ENCODE measurements at regions not wholly inside any gene's neighbourhood (a gene's known extent, or its start where the extent isn't known, plus 50 kb on each side); places are given as distances from the start of the nearest gene placed in this dataset.

DNA sequence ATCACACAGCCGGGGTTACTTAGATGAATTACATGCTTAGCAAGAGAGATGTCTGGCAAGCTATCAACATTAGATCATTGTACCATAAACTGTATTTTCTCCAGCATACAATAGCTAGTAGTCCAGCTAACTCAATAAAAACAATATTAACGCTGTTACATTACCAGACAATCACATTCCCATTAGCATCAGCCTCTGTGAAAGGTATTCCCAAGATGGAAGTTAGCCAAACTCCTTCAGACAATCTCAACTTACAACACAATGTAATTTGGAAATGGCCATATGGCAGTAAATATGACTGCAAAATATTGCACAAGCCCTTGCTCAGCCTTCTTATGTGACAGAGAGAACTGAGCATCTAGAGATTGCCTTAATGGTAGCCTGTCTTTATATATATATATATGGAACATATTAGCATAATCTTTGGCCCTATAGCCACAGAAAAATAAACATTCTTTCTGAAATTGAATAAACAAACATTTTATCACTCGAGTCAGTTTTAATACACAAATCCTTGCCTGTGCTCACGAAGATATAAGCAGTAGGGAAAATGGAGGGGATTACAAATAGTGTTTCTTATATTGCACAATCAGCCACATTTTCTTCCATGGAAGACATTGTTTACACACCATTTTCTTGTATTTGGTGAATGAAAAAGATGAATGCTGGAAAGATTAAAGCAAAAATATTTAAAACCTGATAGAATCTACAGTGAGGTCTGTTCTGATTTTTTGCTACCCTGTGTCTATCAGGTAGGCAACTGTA lies 1060.5 kb downstream of the DIAPH3 start:
- DNase-seq = no peak

DNA sequence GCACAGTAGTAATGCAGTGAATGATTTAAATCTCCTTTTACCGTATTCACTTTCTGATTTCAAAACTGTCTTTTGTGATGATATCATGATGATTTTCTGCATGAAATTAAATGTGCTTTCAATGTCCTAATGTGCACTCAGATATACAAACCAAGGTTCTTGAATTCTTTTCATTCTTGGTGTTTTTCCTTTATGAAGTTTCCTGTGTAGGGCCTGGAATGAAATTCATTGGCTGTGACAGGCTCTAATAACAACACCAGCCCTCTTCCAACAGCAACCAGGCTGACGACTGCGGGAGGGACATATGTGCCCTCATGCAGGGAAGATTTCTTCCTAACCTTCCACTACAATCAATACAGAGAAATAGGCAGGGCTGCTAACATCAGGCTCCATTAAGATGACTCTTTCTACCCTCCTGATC lies 1052.0 kb downstream of the DIAPH3 start:
- DNase-seq = peak in 3 of 51 donors; percentile 2 to 40 (median 4)

DNA sequence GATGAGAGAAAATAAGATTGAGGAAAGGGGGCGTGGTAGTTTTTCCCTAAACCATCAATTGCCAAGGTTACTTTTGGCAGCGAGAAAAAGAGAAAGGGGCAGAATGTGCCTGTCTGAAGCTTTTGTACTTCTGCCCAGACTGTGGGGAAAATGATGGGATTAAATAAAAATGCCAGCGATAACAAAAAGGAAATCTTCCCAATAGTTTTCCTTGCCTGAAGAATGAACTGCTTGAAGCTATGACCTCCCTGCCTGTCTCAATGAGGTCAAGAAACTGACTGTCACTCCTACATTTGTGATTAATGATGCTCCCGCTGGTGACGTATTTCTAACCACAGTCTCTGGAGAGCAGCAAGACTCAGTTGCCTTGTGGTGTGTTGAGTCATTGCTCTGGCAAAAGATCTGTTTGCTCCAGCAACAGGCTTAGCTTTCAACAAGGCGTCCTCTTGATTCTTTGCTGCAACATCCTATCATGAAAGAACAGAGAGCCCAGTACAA lies 1051.5 kb downstream of the DIAPH3 start:
- peak in 22 of 51 donors; percentile 1 to 77 (median 28) for DNase-seq

DNA sequence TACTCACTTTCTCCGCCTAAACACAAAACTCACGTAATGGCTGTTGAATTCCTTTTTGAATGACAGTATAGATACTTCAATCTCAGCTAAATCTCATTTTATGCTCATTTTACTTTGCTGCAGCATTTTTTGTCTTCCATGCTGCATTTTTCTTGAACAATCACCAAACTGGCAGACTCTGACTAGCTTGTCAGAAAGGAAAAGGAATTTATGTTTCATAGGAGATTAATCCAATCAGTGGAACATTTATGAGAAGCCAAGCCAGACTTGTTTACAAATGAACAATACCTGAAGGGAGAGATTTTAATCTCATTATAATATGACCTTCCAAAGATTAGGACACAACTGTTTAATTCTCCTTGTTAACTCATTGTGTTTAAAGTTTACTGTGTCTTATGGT lies 1044.3 kb downstream of the DIAPH3 start:
- no peak for DNase-seq

DNA sequence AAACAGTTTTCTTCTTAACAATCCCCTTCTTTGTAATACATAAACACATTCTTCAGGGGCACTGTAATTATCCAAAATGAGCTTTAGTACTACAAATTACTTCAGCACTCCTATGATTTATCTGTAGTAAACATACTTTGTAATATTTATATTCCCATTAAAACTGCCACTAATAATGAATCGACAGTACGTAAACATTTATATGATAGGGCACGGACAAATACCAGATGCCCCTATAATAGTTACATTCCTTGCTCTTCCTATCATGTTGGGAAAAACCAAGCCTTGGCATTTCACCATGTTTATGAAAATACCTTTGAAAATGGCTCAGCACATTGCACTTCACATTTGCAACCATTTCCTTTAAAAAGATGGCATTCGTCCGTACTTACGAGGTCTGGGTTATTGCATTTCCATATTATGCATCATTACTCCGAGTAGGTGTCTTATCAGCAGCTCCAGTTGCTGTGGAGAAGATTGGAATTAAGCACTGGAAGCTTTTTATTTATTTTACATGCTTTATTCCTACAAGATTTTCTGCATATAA lies 1043.4 kb downstream of the DIAPH3 start:
- DNase-seq = no peak

DNA sequence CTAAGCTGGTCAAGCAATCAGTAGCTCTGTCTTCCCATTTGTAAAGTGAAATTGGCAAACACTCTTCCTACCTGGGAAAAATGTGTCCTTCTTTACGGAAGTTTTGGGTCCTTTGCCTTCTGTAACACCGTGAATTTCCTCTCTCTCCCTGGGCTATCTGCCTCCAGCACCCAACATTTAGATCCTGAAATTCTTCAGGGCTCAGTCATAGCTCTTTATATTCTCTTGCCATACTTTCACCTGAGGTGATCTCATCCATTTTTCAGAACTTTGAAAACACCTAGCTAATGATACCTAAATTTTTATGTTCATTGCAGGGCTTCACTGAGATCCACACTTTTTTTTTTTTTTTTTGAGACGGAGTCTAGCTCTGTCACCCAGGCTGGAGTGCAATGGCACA lies 1042.2 kb downstream of the DIAPH3 start:
- no peak for DNase-seq

DNA sequence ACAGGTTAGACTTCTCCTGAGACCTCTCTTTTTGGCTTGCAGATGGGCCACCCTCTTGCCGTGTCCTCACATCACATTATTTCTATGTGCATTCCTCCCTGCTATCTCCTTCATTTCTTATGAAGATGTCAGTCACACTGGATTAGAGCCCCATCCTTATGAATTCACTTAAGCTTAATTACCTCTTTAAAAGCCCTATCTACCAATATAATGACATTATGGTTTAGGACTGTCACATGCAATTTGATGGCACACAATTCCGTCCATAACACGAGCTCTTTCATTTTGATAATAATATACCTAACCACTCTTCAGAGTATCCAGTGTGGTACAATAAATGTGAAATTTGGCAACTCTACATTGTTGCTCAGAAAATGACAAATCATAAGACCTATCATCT lies 1037.3 kb downstream of the DIAPH3 start:
- DNase-seq = no peak

DNA sequence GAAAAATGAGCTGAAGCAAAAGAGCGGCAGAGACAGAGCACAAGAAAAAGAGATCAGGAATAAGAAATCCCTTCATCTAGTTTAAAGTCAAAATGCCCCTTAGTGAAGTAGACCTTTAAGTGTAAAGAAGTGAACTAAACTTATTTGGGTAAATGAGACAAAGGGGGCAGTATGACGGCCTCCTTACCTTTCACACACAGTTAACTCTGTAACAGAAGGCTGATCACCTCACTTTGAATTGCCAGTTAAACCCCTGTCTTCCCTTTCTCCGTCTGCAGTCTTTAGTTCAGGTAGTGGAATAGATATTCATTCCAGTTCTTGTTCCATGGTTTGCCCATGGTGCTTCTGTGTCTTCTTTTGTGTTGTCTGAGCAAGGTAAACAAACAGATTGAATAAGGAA lies 1029.8 kb downstream of the DIAPH3 start:
- DNase-seq = no peak

DNA sequence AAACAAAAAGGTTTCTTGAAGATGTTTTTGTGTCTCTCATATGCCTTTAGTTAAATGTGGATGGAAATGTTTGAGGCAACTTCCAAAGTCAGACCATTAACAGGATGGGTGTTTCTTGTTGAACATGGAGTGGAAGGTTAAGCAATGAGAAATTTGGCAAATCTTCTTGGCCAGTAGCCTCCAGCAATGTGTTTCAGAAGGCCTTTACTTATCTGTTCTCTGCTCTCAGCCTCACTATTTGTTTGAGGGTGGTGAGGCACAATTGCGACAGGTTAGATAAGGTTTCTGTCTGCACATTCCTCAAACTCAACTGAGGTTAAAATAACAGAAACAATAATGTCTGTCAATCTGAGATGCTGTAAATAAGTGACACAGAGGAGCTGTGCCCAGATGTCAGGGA lies 1019.0 kb downstream of the DIAPH3 start:
- DNase-seq = no peak

DNA sequence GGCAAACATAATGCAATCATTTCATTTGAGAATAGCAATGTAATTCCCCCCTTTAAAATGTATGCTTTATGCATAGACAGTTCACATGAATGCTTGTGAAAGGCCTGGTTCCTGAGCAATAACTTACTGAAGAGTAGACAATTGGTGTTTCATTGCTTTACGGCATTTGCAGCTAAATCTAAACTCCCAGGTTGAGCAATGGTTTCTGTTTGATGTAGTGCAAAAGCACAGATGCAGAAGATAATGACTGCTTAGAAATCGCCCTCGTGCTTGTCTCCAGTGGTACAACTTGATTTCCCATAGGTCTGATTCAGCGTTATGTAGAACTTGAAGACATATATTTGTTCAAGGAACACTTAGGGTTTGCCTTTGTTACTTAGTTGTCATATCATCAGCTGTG lies 1018.3 kb downstream of the DIAPH3 start:
- no peak for DNase-seq

DNA sequence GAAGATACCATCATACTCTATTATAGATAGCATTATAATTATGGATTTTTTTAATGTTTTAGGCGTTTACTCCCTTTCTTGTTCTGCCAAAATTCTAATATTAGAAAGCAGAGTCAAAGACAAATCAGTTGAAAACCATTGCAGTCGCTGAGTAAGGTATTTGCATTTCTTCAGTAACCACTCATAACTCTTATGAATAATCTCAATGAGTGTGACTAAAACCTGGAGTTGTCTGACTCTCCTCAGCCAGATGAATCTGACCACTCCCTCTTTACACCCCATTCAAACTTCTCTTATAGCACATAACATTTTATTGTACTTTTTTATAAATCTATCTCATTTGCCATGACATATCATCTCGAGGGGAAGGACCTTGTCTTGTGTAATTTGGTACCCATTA lies 1006.5 kb downstream of the DIAPH3 start:
- DNase-seq = no peak

DNA sequence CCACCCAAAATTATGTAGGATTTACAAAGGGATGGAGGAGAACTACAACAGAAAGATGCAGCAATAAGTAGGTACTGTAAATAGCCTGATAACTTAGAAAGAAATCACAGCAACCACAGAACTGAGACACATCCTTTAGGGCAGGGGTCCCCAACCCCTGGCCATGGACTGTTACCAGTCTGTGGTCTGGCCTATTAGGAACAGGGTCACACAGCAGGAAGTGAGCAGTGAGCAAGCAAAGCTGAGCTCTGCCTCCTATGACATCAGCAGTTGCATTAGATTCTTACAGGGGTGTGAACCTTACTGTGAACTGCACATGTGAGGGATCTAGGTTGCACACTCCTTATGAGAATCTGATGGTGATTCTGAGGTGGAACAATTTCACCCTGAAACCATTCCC lies 997.6 kb downstream of the DIAPH3 start:
- DNase-seq = no peak

DNA sequence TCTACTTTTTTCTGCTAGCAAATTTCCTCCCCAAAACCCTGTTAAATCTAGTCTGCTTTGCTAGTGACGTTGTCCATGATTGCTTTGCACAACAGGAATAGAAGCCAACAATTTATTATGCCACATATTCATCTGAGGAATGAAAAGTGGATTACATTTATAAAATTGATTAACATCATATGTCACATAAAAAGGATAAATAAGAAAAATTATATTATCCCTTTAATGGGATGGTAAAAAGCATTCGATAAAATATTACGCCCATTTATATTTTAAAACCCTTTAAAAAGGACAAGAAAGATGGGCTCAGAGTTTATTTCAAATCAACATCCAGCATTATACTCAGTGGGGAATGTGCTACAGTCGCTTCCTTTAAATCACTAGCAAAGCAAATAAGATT lies 991.7 kb downstream of the DIAPH3 start:
- no peak for DNase-seq

DNA sequence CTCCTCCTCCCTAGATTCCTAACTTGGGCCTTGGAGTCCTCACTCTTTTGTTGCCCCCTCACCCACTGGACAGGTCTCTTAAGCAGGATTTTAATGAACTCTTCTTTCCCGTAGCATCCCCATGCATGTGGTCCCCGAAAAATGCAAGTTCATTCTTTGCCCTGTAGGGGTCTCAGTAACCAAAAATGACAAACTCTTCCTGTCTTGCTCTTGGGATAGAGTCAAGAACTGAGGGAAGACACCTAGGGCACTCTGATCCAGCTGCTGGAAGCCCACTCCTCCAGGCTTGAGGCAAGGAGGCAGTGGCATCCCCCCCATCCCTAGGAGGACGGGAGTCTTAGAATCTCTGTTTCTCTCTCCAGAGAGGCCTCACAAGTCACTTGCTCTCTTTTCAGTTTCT lies 987.0 kb downstream of the DIAPH3 start:
- DNase-seq = no peak

DNA sequence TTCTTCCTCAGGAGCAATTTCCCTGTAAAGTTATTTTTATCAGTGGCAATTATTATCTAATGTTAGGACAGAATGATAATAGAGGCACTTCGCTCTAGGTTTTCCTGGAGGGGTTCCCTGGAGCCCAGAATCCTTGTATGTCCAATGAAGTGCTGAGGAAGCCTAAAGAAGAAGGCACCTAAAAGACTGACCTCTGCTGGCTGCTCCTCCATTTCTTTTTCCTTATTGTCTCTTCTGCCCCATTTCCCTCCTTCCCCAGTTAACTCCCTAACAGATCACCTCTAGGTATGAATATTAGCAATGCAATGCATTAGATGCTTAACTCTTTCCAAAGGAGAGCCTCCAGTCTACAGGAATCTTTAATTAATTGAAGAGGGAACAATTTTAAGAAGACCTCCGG lies 985.4 kb downstream of the DIAPH3 start:
- DNase-seq = no peak

DNA sequence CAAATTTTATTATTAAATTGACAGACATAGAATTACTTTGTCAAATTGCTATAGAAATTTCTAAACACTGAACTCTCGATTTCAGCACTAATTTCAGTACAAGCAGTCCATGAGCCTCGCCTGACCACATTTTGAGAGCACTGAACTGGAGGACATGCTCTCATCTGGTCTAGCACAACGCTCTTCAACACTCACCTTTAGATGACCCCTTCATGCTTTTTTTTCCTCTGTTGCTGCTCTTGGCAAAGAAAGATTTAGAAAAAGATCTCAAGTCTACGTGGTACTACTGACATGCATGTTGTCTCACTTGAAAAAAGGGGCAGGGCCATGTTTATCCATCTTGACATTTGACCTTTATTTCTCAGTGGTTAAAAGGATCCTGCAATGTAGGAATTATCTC lies 981.5 kb downstream of the DIAPH3 start:
- DNase-seq = no peak

DNA sequence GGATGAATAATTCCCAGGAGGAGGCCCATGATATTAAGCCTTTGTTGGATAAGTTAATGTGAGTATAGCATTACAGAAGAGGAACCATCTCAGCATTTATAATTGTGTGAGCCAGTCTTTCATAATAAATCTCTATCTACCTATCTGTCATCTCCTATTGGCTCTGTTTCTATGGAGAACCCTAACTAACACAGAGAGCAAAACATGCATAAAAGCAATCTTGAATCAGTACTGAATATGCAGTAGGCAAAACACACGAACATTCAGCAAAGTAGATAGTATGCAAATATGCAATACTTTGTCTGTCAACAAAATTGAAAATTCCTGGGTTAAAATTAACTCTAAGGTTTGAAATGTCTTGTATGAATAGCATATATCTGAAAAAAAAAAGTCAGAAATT lies 966.3 kb downstream of the DIAPH3 start:
- no peak for DNase-seq

DNA sequence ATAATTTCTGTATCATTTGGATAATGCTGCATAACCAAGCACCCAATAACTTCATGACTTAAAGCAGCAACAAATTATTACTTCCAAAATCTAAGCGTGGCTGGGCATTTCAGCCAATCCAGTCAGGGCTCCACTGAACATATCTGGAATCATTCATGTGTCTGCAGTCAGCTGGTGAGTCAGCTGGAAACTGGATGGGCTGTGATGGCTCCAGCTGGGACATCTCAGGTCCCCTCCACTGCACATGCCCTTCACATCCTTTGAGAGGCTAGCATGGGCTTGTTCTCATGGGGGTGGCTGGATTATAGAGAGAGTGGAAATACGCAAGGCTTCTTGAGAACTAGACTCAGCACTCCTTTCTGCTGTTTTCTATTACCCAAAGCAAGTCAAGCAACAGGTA lies 961.9 kb downstream of the DIAPH3 start:
- DNase-seq = no peak

DNA sequence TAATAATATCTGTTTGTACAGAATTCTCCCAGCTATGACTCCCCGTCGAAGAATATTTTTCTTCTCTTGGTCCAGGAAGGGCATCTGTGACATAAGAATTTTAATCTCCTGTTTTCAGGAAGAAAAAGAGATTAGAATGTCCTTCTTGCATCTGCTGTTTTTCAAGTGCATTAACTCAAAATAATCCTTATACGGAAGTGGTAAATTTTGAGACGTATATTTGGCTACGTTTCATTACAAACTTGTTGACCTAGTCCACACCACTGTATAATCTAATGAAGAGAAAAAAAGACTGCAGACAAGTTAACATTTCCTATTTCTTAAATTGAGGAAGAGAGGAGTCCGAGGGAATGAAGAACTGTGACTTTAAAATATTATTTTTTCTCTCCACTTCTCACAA lies 959.9 kb downstream of the DIAPH3 start:
- no peak for DNase-seq

DNA sequence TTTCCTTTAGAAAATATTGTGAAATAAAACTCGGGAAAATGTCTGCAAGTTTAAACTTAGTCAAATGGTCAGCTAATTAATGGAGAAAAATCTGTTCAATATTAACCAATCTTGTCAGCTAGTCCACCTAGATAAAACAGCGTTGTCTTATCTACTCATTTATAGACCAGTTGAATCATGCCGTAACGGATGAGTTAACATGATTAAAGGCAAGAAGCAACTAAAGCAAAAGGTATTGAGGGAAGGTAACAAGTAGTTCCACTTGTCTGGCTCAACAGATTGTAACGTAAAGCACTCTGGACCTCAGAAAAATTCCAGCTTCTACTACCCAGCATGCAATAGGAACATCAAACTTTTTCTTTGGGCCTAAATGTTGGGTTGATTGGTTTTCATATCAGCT lies 958.2 kb downstream of the DIAPH3 start:
- DNase-seq = no peak

DNA sequence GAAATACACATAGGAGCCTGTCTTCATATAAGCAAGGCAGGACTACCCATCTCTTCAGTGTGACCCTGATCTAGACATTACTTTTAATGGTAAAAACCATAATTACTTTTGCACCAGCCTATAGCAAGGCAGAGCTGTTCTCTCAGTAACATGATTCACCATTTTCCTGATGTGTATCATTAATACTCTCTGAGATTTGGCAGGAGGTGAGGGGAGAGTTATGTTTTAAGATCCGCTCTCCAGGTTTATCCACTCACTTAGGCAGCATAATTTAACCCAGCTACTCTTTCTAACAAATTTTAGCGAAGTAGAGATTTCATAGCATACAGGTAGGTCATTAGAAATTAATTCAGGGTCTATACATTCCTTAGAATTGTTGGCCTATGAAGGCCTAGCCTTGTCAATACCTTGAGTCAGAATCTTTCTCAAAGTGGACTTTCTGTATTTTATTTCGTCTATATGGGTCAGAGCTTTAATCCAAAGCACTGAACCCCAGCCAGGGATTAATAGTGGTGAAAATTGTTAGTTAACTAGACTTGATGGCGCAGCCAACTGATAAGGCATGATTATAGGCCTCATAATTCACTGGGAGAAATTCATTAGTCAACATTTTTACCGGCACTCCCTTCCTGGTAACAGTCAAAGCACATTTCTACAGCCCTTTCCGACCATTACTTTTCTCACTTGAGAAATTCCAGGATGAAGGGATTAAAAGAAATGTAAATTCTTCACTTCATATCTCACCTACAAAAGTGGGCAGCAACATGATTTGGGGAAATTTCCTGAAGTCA lies 955.1 kb downstream of the DIAPH3 start:
- no peak for DNase-seq

DNA sequence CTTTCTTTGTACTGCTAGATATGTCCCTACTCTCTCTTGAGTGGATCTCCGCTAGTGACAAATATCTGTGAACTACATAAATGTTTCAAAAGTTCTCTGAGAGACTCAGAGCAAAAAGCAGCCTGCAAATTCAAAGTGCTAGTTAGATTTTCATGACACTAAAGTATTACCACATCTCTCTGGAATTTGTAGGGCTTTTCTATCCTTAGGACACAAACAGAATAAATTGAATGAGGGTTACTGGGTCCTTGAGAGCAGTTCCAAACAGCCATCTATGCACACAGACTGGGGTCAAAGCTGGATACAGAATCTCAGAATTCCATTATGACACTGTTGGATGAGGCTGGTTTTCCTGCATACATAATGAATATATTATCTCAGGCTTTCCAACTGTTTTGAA lies 953.2 kb downstream of the DIAPH3 start:
- no peak for DNase-seq

DNA sequence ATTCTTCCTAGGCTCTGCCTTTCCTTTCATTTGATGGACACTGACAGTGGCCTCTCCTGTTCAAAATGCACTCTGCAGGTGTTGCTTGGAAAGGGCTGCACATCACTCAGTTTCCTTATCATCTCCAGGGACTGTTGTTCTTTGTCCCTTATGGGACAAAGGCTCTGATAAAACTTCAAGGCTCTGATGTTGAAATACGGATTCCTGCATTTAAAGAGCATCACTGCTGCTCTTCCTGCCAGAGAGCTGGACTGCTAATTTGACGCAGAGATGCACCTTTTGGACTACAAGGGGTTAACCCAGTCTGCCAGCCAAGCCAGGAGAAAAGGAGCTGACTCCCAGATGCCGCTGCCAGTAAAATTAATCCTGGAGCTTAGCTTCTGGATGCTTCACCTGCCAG lies 952.1 kb downstream of the DIAPH3 start:
- DNase-seq = no peak
